Activated T-cell treated with anti-CD3 and anti-CD28 coated beads, Interleukin-2, amount 50 U/mL, for 4 hours (primary cell): ENCODE measurements at regions not wholly inside any gene's neighbourhood (a gene's known extent, or its start where the extent isn't known, plus 50 kb on each side); places are given as distances from the start of the nearest gene placed in this dataset.
"Not testable (repeated sequence)": the region's sequence is repeated elsewhere in the genome, so short reads cannot be mapped to it uniquely, and the experiment has no call there.

Experiments used
- ATAC-seq, 2 donors: fragments of 200-7000 bp; cut with Tn5 transposase; one replicate each; pipeline ENCODE4 v1.10.0; 2021
- DNase-seq: peaks from one replicate; pipeline ENCODE4 v3.0.0-alpha.2; 2020
- H3K27me3 Mint-ChIP-seq: one replicate; pipeline ENCODE4 v1.8.0; 2021; ENCODE audit warnings: low read depth, mixed read lengths
- H3K36me3 Mint-ChIP-seq: one replicate; pipeline ENCODE4 v1.8.0; 2022; ENCODE audit warnings: mixed read lengths; ENCODE audit not compliant: insufficient read depth
- H3K4me1 Mint-ChIP-seq: one replicate; pipeline ENCODE4 v1.8.0; 2021; ENCODE audit warnings: low read depth, mixed read lengths
- H3K4me3 Mint-ChIP-seq: one replicate; pipeline ENCODE4 v1.8.0; 2021; ENCODE audit warnings: mild to moderate bottlenecking, moderate library complexity, mixed read lengths
- H3K9me3 Mint-ChIP-seq: one replicate; pipeline ENCODE4 v1.8.0; 2021; ENCODE audit warnings: mixed read lengths

- not testable (repeated sequence) for ATAC-seq, H3K9me3 Mint-ChIP-seq, H3K4me3 Mint-ChIP-seq, H3K36me3 Mint-ChIP-seq, H3K27me3 Mint-ChIP-seq, H3K4me1 Mint-ChIP-seq, DNase-seq
Observed at GRCh38 chr15:22519213-22519612, 60.5 kb downstream of the GOLGA6L22 start.

- H3K4me3 Mint-ChIP-seq, H3K27me3 Mint-ChIP-seq, H3K4me1 Mint-ChIP-seq, H3K36me3 Mint-ChIP-seq, H3K9me3 Mint-ChIP-seq, ATAC-seq, DNase-seq: not testable (repeated sequence)
Observed at GRCh38 chr15:22526537-22526936, 67.8 kb downstream of the GOLGA6L22 start.

GRCh38 chr15:22527016-22527415 lies 68.3 kb downstream of the GOLGA6L22 start:
- not testable (repeated sequence) for H3K4me1 Mint-ChIP-seq, H3K9me3 Mint-ChIP-seq, ATAC-seq, H3K36me3 Mint-ChIP-seq, H3K27me3 Mint-ChIP-seq, H3K4me3 Mint-ChIP-seq, DNase-seq

GRCh38 chr15:22529200-22529599 lies 70.5 kb downstream of the GOLGA6L22 start:
- DNase-seq, H3K27me3 Mint-ChIP-seq, H3K36me3 Mint-ChIP-seq, H3K4me1 Mint-ChIP-seq, ATAC-seq, H3K9me3 Mint-ChIP-seq, H3K4me3 Mint-ChIP-seq: not testable (repeated sequence)

- not testable (repeated sequence) for H3K4me1 Mint-ChIP-seq, ATAC-seq, H3K27me3 Mint-ChIP-seq
Observed at GRCh38 chr15:22559701-22560100, 101.0 kb downstream of the GOLGA6L22 start.

GRCh38 chr15:22561716-22562115 lies 103.0 kb downstream of the GOLGA6L22 start:
- not testable (repeated sequence) for ATAC-seq, H3K4me1 Mint-ChIP-seq, DNase-seq, H3K9me3 Mint-ChIP-seq, H3K27me3 Mint-ChIP-seq, H3K36me3 Mint-ChIP-seq, H3K4me3 Mint-ChIP-seq

More at GRCh38 chr15:22559701-22560100, 101.0 kb downstream of the GOLGA6L22 start:
- H3K9me3 Mint-ChIP-seq, DNase-seq, H3K36me3 Mint-ChIP-seq, H3K4me3 Mint-ChIP-seq: not testable (repeated sequence)

- not testable (repeated sequence) for H3K27me3 Mint-ChIP-seq, H3K9me3 Mint-ChIP-seq, H3K4me3 Mint-ChIP-seq, DNase-seq, ATAC-seq, H3K4me1 Mint-ChIP-seq, H3K36me3 Mint-ChIP-seq
Observed at GRCh38 chr15:22566510-22566909, 107.8 kb downstream of the GOLGA6L22 start.

GRCh38 chr15:22569486-22569885 lies 110.8 kb downstream of the GOLGA6L22 start:
- H3K27me3 Mint-ChIP-seq, H3K36me3 Mint-ChIP-seq, DNase-seq, H3K9me3 Mint-ChIP-seq, H3K4me1 Mint-ChIP-seq, ATAC-seq, H3K4me3 Mint-ChIP-seq: not testable (repeated sequence)

- not testable (repeated sequence) for H3K36me3 Mint-ChIP-seq, H3K9me3 Mint-ChIP-seq, H3K4me3 Mint-ChIP-seq, H3K27me3 Mint-ChIP-seq, H3K4me1 Mint-ChIP-seq, ATAC-seq, DNase-seq
Observed at GRCh38 chr15:22572152-22572735, 113.5 kb downstream of the GOLGA6L22 start.

GRCh38 chr15:22572792-22573191 lies 114.1 kb downstream of the GOLGA6L22 start:
- H3K36me3 Mint-ChIP-seq, DNase-seq, H3K27me3 Mint-ChIP-seq, H3K4me1 Mint-ChIP-seq, ATAC-seq, H3K4me3 Mint-ChIP-seq, H3K9me3 Mint-ChIP-seq: not testable (repeated sequence)

GRCh38 chr15:22577828-22578227 lies 119.1 kb downstream of the GOLGA6L22 start:
- peak; percentile 41 to 43 for ATAC-seq
- not testable (repeated sequence) for H3K27me3 Mint-ChIP-seq, H3K9me3 Mint-ChIP-seq, H3K4me1 Mint-ChIP-seq, DNase-seq, H3K36me3 Mint-ChIP-seq, H3K4me3 Mint-ChIP-seq

- H3K4me3 Mint-ChIP-seq, H3K27me3 Mint-ChIP-seq, H3K36me3 Mint-ChIP-seq, H3K9me3 Mint-ChIP-seq, ATAC-seq, DNase-seq, H3K4me1 Mint-ChIP-seq: not testable (repeated sequence)
Observed at GRCh38 chr15:22579213-22579612, 120.5 kb downstream of the GOLGA6L22 start.

GRCh38 chr15:22587391-22587790 lies 128.7 kb downstream of the GOLGA6L22 start:
- not testable (repeated sequence) for H3K4me3 Mint-ChIP-seq, H3K36me3 Mint-ChIP-seq, H3K9me3 Mint-ChIP-seq, H3K27me3 Mint-ChIP-seq, DNase-seq, H3K4me1 Mint-ChIP-seq, ATAC-seq

- H3K27me3 Mint-ChIP-seq, H3K4me3 Mint-ChIP-seq, DNase-seq, H3K36me3 Mint-ChIP-seq, ATAC-seq, H3K4me1 Mint-ChIP-seq, H3K9me3 Mint-ChIP-seq: not testable (repeated sequence)
Observed at GRCh38 chr15:22598552-22598951, 139.8 kb downstream of the GOLGA6L22 start.

GRCh38 chr15:22599526-22600320 lies 141.0 kb downstream of the GOLGA6L22 start:
- DNase-seq, H3K27me3 Mint-ChIP-seq, H3K4me1 Mint-ChIP-seq, H3K9me3 Mint-ChIP-seq, H3K36me3 Mint-ChIP-seq, H3K4me3 Mint-ChIP-seq, ATAC-seq: not testable (repeated sequence)
